ENCODE measurements at regions not wholly inside any gene's neighbourhood (a gene's known extent, or its start where the extent isn't known, plus 50 kb on each side); places are given as distances from the start of the nearest gene placed in this dataset.

DNA sequence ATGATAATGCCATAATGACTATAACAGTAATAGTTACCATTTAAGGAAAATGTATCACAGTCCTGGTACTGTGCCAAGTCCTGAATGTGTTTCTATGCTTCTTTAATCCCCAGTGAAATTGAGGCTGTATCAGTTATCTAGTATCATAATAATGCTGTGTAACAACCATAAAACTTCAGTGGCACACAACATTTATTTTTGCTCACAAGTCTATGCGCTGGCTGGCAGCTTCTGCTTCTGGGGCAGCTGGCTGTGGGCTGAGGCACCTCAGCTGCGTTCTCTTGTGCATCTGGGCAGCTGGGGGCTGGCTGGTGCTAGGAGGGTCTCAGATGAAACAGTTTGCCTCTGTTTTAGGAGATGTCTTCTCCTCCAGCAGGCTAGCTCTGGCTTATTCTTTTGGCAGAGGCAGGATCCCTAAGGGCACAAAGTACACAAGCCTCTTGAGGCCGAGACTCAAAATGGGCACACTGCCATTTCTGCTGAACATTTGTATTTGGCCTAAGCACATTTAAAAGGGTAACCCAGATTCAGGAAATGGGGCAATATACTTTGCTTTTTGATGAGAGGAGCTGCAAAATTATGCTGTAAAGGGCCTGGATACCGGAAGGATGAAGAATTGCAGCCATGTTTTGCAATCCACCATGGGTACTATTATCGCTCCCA lies 62.6 kb upstream of the DHX15 start:
- Histone ChIP-seq H3K27me3 (ENCODE audit: control insufficient read depth in 3 of 3, insufficient read depth in 3 of 3, low read length in 3 of 3) (peaks cover 0 to 2% (median 0%) of the 10 kb centered on the region in 3 donors), H3K4me1 (ENCODE audit: control insufficient read depth in 3 of 3, insufficient read depth in 2 of 3, low read depth in 1 of 3, low read length in 2 of 3) (peaks cover 0 to 3% (median 0%) of the 10 kb centered on the region in 3 donors), H3K27ac (ENCODE audit: low read depth in 1 of 3, low read length in 2 of 3) (no peak overlapping the region), H3K36me3 (ENCODE audit: control insufficient read depth in 3 of 3, insufficient read depth in 2 of 3, low read depth in 1 of 3, low read length in 3 of 3) (no peaks in the 10 kb centered on the region), H3K4me3 (ENCODE audit: low read depth in 1 of 3, low read length in 3 of 3) (no peak overlapping the region), H3K9me3 (ENCODE audit: control insufficient read depth in 2 of 2, insufficient read depth in 1 of 2, low read depth in 1 of 2, low read length in 1 of 2) (no peaks in the 10 kb centered on the region)
- WGBS, 3 donors, result 77 to 87% (median 84%) methylated on average over 5 of the region's 5 CpGs
- DNase-seq (no peak), FAIRE-seq (no peak)

DNA sequence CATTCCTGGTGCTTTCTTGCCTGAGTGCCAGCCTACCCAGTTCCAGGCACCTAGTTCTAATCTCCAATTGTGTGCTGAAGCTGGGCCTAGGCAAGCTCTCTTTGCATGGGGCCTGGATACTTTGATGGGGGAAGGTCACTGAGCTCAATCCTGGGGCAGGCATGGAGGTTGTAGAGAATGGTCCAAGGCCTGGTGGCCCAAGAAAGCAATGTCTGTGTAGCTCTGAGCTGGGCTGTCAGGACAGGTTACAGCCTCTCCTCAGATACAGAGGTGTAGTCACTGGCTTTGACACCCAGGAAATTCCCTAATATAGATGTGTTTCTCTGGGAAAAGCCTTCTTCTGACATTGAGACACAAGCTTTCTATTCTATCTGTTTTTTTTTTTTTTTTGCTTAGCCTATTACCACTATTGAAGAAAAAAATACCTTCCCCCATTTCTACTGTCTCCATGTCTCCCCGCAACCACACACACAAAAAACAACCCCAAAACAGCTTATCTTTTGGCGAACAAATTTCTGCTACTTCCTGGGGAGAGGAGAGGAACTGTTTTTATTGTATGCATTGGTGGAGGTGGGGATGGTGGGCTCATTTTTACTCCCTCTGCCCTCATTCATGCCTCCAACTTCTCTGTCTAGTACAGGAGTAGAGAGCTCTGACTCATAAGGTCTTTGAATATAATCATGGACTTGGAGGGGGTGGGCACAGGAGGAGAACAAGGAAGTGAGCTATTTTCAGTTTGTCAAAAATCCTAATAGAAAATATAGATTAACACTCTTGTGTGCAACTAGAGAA lies 66.7 kb upstream of the DHX15 start:
- Histone ChIP-seq H3K4me3 (ENCODE audit: low read depth in 1 of 3, low read length in 3 of 3) (no peak overlapping the region), H3K9me3 (ENCODE audit: control insufficient read depth in 2 of 2, insufficient read depth in 1 of 2, low read depth in 1 of 2, low read length in 1 of 2) (no peaks in the 10 kb centered on the region), H3K27ac (ENCODE audit: low read depth in 1 of 3, low read length in 2 of 3) (no peak overlapping the region), H3K36me3 (ENCODE audit: control insufficient read depth in 3 of 3, insufficient read depth in 2 of 3, low read depth in 1 of 3, low read length in 3 of 3) (no peaks in the 10 kb centered on the region), H3K4me1 (ENCODE audit: control insufficient read depth in 3 of 3, insufficient read depth in 2 of 3, low read depth in 1 of 3, low read length in 2 of 3) (peaks cover 0 to 4% (median 0%) of the 10 kb centered on the region in 3 donors), H3K27me3 (ENCODE audit: control insufficient read depth in 3 of 3, insufficient read depth in 3 of 3, low read length in 3 of 3) (peaks cover 0 to 2% (median 0%) of the 10 kb centered on the region in 3 donors)
- DNase-seq (no peak), FAIRE-seq (no peak)
- 68 to 86% (median 77%) methylated on average over 2 of the region's 2 CpGs for WGBS, 3 donors

DNA sequence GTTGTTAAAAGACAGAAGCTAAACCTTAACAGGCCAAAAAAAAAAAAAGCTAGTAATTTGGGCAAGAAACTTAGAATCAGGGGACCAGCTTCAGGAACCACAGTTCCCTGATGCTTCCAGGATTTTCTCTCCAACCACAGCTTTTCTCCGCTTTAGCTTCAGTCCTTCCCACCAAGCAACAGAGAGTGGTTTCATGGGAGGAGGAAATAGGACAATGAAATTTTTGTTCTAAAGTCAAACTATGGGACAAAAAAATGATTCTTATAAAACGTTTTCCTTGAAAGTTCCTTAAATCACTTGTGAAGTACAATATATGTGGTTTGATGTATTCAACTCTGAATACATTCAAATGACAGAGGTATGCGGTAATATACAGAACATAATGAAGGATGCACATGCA lies 71.0 kb upstream of the DHX15 start:
- FAIRE-seq (no peak), DNase-seq (no peak)
- no peak overlapping the region for H3K27ac ChIP-seq (ENCODE audit: low read depth in 1 of 3, low read length in 2 of 3)
- H3K4me3 ChIP-seq (ENCODE audit: low read depth in 1 of 3, low read length in 3 of 3), result no peak overlapping the region
- H3K27me3 ChIP-seq (ENCODE audit: control insufficient read depth in 3 of 3, insufficient read depth in 3 of 3, low read length in 3 of 3), result no peaks in the 10 kb centered on the region
- H3K9me3 ChIP-seq (ENCODE audit: control insufficient read depth in 2 of 2, insufficient read depth in 1 of 2, low read depth in 1 of 2, low read length in 1 of 2), result no peaks in the 10 kb centered on the region
- no peaks in the 10 kb centered on the region for H3K36me3 ChIP-seq (ENCODE audit: control insufficient read depth in 3 of 3, insufficient read depth in 2 of 3, low read depth in 1 of 3, low read length in 3 of 3)
- 79 to 88% (median 85%) methylated on average over 3 of the region's 3 CpGs for WGBS, 3 donors
- peaks cover 0 to 4% (median 0%) of the 10 kb centered on the region in 3 donors for H3K4me1 ChIP-seq (ENCODE audit: control insufficient read depth in 3 of 3, insufficient read depth in 2 of 3, low read depth in 1 of 3, low read length in 2 of 3)

DNA sequence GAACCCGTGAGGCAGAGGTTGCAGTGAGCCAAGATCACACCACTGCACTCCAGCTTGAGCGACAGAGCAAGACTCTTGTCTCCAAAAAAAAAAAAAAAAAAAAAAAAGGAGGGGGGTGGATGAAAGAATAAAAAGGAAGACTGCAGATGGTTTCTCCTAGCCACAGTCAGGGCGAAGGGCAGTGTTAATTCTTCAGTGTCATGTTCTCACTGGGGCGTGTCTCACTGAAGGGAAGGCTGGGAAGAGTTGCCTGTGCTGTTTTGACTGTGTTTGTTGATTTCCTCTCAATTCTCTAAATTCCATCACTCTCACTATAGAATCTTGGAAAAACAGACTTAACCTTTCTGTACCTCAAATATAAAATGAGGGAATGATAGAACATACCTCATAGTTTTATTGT lies 71.6 kb upstream of the DHX15 start:
- 28 to 43% (median 40%) methylated on average over 4 of the region's 4 CpGs for WGBS, 3 donors

DNA sequence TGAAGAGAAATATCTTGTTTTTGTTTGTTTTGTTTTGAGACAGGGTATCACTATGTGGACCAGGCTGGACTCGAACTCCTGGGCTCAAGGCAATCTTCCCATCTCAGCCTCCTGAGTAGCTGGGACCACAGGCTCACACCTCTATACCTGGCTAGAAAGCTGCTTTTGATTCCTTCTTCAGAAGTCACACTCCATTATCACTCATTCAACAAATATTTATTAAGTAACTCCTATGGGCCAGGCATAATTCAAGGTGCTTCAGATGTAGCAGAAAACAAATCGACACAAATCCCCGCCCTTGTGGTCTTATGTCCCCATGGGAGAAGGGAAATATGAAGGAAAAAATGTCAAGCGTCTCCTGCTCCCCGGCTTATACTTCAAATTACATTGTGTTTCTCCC lies 72.6 kb upstream of the DHX15 start:
- H3K27me3 ChIP-seq (ENCODE audit: control insufficient read depth in 3 of 3, insufficient read depth in 3 of 3, low read length in 3 of 3), result no peaks in the 10 kb centered on the region
- no peak overlapping the region for H3K4me3 ChIP-seq (ENCODE audit: low read depth in 1 of 3, low read length in 3 of 3)
- WGBS, 3 donors, result 87 to 94% (median 91%) methylated on average over 5 of the region's 5 CpGs
- FAIRE-seq, result no peak
- peaks cover 0 to 4% (median 0%) of the 10 kb centered on the region in 3 donors for H3K4me1 ChIP-seq (ENCODE audit: control insufficient read depth in 3 of 3, insufficient read depth in 2 of 3, low read depth in 1 of 3, low read length in 2 of 3)
- no peaks in the 10 kb centered on the region for H3K36me3 ChIP-seq (ENCODE audit: control insufficient read depth in 3 of 3, insufficient read depth in 2 of 3, low read depth in 1 of 3, low read length in 3 of 3)
- H3K27ac ChIP-seq (ENCODE audit: low read depth in 1 of 3, low read length in 2 of 3), result no peak overlapping the region
- no peaks in the 10 kb centered on the region for H3K9me3 ChIP-seq (ENCODE audit: control insufficient read depth in 2 of 2, insufficient read depth in 1 of 2, low read depth in 1 of 2, low read length in 1 of 2)
- DNase-seq, result no peak

More for the DNA sequence above, 71.6 kb upstream of the DHX15 start:
- H3K9me3 ChIP-seq (ENCODE audit: control insufficient read depth in 2 of 2, insufficient read depth in 1 of 2, low read depth in 1 of 2, low read length in 1 of 2), result no peaks in the 10 kb centered on the region
- peaks cover 0 to 4% (median 0%) of the 10 kb centered on the region in 3 donors for H3K4me1 ChIP-seq (ENCODE audit: control insufficient read depth in 3 of 3, insufficient read depth in 2 of 3, low read depth in 1 of 3, low read length in 2 of 3)
- H3K4me3 ChIP-seq (ENCODE audit: low read depth in 1 of 3, low read length in 3 of 3), result no peak overlapping the region
- FAIRE-seq (no peak), DNase-seq (peak; percentile 11 to 52)
- H3K36me3 ChIP-seq (ENCODE audit: control insufficient read depth in 3 of 3, insufficient read depth in 2 of 3, low read depth in 1 of 3, low read length in 3 of 3), result no peaks in the 10 kb centered on the region
- H3K27me3 ChIP-seq (ENCODE audit: control insufficient read depth in 3 of 3, insufficient read depth in 3 of 3, low read length in 3 of 3), result no peaks in the 10 kb centered on the region
- H3K27ac ChIP-seq (ENCODE audit: low read depth in 1 of 3, low read length in 2 of 3), result no peak overlapping the region

DNA sequence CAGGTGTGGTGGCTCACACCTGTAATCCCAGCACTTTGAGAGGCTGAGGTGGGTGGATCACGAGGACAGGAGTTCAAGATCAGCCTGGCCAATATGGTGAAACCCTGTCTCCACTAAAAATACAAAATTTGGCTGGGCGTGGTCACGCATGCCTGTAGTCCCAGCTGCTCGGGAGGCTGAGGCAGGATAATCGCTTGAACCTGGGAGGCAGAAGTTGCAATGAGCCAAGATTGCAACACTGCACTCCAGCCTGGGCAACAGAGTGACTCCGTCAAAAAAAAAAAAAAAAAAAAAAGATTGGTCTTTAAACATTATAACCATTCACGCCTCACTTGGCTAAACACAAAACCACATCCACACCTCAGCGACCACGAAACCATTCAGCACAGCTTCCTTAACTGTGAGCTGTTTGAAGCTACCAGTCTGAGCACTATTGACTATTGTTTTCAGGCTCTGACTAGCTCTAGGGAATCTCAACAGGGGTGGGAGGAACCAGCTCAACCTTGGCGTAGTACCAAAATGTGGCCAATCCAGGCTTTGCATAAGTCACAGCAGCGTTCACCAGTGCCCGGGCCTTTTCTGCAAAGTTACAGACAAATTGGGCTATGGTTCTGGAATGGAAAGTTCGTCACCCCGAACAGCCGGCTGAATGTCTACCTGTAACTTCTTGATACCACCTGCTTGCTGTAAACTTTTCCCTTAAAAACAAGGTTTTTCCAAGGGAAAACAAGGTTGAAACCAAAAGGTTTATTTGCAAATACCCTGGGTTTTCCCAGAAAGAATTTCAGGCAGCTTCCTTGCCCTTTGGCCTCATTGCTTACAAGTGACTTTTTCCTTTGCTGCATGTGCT lies 73.6 kb upstream of the DHX15 start:
- WGBS, 3 donors, result 30 to 44% (median 35%) methylated on average over 15 of the region's 15 CpGs
- no peaks in the 10 kb centered on the region for H3K9me3 ChIP-seq (ENCODE audit: control insufficient read depth in 2 of 2, insufficient read depth in 1 of 2, low read depth in 1 of 2, low read length in 1 of 2)
- H3K27me3 ChIP-seq (ENCODE audit: control insufficient read depth in 3 of 3, insufficient read depth in 3 of 3, low read length in 3 of 3), result no peaks in the 10 kb centered on the region
- no peak overlapping the region for H3K27ac ChIP-seq (ENCODE audit: low read depth in 1 of 3, low read length in 2 of 3)
- FAIRE-seq (no peak), DNase-seq (peak; percentile 24 to 35)
- H3K4me1 ChIP-seq (ENCODE audit: control insufficient read depth in 3 of 3, insufficient read depth in 2 of 3, low read depth in 1 of 3, low read length in 2 of 3), result peaks cover 0 to 5% (median 0%) of the 10 kb centered on the region in 3 donors
- H3K36me3 ChIP-seq (ENCODE audit: control insufficient read depth in 3 of 3, insufficient read depth in 2 of 3, low read depth in 1 of 3, low read length in 3 of 3), result no peaks in the 10 kb centered on the region
- H3K4me3 ChIP-seq (ENCODE audit: low read depth in 1 of 3, low read length in 3 of 3), result no peak overlapping the region

DNA sequence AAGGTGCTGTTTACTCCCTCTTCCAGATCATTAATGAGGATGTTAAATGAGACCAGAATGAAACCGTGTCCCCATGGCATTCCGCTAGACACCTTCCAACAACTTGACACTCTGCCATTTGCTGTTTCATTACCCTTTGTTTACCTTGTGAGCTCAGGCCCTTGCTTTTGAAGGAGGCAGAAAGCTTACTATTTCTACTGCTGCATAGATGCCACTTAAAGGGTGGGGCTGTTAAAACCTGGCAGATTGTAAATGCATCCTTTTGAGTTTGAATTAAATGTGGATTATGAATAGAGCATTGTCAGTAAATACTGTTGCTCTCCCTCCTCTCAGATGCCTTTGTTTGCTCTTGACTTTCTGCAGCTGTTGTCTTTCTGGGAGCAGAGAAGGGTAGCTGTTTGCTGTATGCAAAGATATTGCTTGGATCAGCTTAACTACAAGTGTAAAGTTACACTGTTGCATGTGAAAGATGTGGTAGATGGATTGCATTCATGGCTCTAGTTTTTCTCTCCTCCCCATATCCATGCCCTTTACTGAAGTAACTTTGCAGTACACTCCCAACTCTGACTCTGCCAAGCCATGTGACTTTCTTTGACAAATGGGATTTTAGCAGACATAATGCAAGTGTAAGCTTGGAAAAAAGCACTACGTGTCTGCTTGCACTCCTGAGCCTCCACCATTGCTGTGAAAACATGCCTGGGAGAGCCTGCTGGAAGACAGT lies 75.0 kb upstream of the DHX15 start:
- Histone ChIP-seq H3K27ac (ENCODE audit: low read depth in 1 of 3, low read length in 2 of 3) (no peak overlapping the region), H3K4me3 (ENCODE audit: low read depth in 1 of 3, low read length in 3 of 3) (no peak overlapping the region), H3K4me1 (ENCODE audit: control insufficient read depth in 3 of 3, insufficient read depth in 2 of 3, low read depth in 1 of 3, low read length in 2 of 3) (peaks cover 0 to 6% (median 0%) of the 10 kb centered on the region in 3 donors), H3K9me3 (ENCODE audit: control insufficient read depth in 2 of 2, insufficient read depth in 1 of 2, low read depth in 1 of 2, low read length in 1 of 2) (no peaks in the 10 kb centered on the region), H3K36me3 (ENCODE audit: control insufficient read depth in 3 of 3, insufficient read depth in 2 of 3, low read depth in 1 of 3, low read length in 3 of 3) (no peaks in the 10 kb centered on the region), H3K27me3 (ENCODE audit: control insufficient read depth in 3 of 3, insufficient read depth in 3 of 3, low read length in 3 of 3) (no peaks in the 10 kb centered on the region)
- FAIRE-seq (no peak), DNase-seq (peak in 1 of 2 donors; percentile 18)
- 29 to 49% (median 35%) methylated on average over 3 of the region's 3 CpGs for WGBS, 3 donors

DNA sequence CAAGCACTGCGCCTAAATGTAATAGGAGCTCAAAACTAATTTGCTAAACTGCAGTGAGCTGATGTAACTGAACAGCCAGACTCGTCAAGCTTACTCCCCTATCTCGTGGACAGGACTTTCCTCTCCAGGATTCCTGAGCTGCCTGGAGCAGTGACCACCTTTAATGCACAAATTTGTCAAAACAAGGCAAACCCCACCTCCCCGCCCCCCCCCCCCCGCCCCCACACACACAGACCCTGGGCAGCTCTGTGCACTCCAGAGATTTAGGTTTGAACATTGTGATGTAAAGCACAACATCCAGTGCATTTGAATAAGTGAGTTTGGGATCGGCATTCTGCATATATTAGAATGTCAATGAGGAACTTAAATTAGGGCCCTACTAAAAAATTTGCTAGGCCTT lies 77.7 kb upstream of the DHX15 start:
- no peak for FAIRE-seq
- WGBS, 3 donors, result 77 to 85% (median 80%) methylated on average over 6 of the region's 6 CpGs

More for the DNA sequence above, 77.7 kb upstream of the DHX15 start:
- Histone ChIP-seq H3K4me3 (ENCODE audit: low read depth in 1 of 3, low read length in 3 of 3) (no peak overlapping the region), H3K27me3 (ENCODE audit: control insufficient read depth in 3 of 3, insufficient read depth in 3 of 3, low read length in 3 of 3) (peaks cover 0 to 6% (median 0%) of the 10 kb centered on the region in 3 donors), H3K36me3 (ENCODE audit: control insufficient read depth in 3 of 3, insufficient read depth in 2 of 3, low read depth in 1 of 3, low read length in 3 of 3) (no peaks in the 10 kb centered on the region), H3K4me1 (ENCODE audit: control insufficient read depth in 3 of 3, insufficient read depth in 2 of 3, low read depth in 1 of 3, low read length in 2 of 3) (peaks cover 0 to 2% (median 0%) of the 10 kb centered on the region in 3 donors), H3K9me3 (ENCODE audit: control insufficient read depth in 2 of 2, insufficient read depth in 1 of 2, low read depth in 1 of 2, low read length in 1 of 2) (no peaks in the 10 kb centered on the region), H3K27ac (ENCODE audit: low read depth in 1 of 3, low read length in 2 of 3) (no peak overlapping the region)
- no peak for DNase-seq

Measured in small intestine (tissue), 7 donors.